Keratinocyte (primary cell): ENCODE measurements at regions not wholly inside any gene's neighbourhood (a gene's known extent, or its start where the extent isn't known, plus 50 kb on each side); places are given as distances from the start of the nearest gene placed in this dataset.
"Not testable (repeated sequence)": the region's sequence is repeated elsewhere in the genome, so short reads cannot be mapped to it uniquely, and the experiment has no call there.

ENCODE experiments used
- EZH2 ChIP-seq: IDR thresholded peaks from one replicate; pipeline ENCODE4 v1.6.1; 2012; ENCODE audit warnings: inconsistent platforms, mild to moderate bottlenecking, low read length, moderate library complexity
- TF ChIP-seq, protein P1 (sequence below), 3 experiments: IDR thresholded peaks in 1 of 3; conservative IDR thresholded peaks in 1 of 3; optimal IDR thresholded peaks in 1 of 3; 2 replicates in 2 of 3; 3 replicates in 1 of 3; pipeline versions ENCODE3 to v1.5.1; 2011; ENCODE audit warnings: low read length in 3 of 3, mild to moderate bottlenecking in 3 of 3, moderate library complexity in 2 of 3, control low read depth in 1 of 3, inconsistent platforms in 1 of 3; ENCODE audit not compliant: insufficient read depth in 2 of 3; ENCODE audit errors: extremely low read depth in 1 of 3

DNA sequence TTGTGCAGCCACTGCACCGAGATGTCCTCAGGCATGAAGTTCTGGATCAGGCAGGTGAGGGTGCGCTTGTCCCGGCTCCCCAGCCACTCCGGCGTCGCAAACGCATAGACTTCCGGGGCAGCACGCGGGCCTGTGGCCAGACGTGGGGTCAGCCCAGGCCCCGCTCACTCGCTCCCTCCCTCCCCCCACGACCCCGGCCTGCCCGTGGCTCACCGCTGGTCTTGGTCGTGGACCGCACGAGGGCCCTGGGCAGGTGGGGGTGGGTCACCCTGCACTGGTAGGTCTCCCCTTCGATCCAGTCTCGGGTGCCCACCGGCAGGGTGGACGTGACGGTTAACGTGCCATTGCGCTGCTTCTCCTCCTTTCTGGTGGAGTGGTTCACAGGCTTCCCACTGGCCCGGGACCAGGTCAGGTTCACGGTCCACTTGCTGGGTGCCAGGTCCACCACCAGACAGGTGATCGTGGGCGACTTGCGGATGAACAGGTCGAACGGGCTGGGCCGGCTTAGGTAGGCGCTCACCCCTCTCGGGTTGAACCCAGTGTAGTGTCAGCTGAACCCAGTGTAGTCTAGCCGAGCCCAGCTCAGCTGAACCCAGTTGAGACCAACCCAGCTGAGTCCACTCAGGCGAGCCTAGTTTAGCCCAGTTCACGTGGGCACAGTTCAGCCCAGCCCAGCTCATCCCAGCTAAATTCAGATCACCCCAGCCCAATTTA lies 195.8 kb downstream of the TMEM121 start:
- TF ChIP-seq, protein P1, sequence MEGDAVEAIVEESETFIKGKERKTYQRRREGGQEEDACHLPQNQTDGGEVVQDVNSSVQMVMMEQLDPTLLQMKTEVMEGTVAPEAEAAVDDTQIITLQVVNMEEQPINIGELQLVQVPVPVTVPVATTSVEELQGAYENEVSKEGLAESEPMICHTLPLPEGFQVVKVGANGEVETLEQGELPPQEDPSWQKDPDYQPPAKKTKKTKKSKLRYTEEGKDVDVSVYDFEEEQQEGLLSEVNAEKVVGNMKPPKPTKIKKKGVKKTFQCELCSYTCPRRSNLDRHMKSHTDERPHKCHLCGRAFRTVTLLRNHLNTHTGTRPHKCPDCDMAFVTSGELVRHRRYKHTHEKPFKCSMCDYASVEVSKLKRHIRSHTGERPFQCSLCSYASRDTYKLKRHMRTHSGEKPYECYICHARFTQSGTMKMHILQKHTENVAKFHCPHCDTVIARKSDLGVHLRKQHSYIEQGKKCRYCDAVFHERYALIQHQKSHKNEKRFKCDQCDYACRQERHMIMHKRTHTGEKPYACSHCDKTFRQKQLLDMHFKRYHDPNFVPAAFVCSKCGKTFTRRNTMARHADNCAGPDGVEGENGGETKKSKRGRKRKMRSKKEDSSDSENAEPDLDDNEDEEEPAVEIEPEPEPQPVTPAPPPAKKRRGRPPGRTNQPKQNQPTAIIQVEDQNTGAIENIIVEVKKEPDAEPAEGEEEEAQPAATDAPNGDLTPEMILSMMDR (optimal IDR thresholded peaks at IDR 0.05 in 1 of 3, IDR thresholded peaks at IDR 0.05 in 1 of 3, conservative IDR thresholded peaks at IDR 0.05 in 1 of 3; ENCODE audit: extremely low read depth in 1 of 3, insufficient read depth in 2 of 3, low read length in 3 of 3): not testable (repeated sequence)
- not testable (repeated sequence) for TF ChIP-seq EZH2
